OCI-LY7 (cell line): ENCODE measurements at regions not wholly inside any gene's neighbourhood (a gene's known extent, or its start where the extent isn't known, plus 50 kb on each side); places are given as distances from the start of the nearest gene placed in this dataset.
"Not testable (repeated sequence)": the region's sequence is repeated elsewhere in the genome, so short reads cannot be mapped to it uniquely, and the experiment has no call there.

Experiments
- EZH2phosphoT487 ChIP-seq: fragments of 200-600 bp; sonication (generic); IDR thresholded peaks from 2 replicates; pipeline ENCODE4 v1.6.1; 2018; ENCODE audit warnings: low read depth, borderline replicate concordance, mild to moderate bottlenecking, mixed run types, antibody characterized with exemption, low read length, moderate library complexity, mixed read lengths
- TF ChIP-seq, protein P1 (sequence below): fragments of 200-600 bp; sonication (generic); conservative IDR thresholded peaks from 2 replicates; pipeline ENCODE4 v1.5.1; 2014; ENCODE audit warnings: mild to moderate bottlenecking, antibody characterized with exemption, low read length, moderate library complexity, mixed read lengths

DNA sequence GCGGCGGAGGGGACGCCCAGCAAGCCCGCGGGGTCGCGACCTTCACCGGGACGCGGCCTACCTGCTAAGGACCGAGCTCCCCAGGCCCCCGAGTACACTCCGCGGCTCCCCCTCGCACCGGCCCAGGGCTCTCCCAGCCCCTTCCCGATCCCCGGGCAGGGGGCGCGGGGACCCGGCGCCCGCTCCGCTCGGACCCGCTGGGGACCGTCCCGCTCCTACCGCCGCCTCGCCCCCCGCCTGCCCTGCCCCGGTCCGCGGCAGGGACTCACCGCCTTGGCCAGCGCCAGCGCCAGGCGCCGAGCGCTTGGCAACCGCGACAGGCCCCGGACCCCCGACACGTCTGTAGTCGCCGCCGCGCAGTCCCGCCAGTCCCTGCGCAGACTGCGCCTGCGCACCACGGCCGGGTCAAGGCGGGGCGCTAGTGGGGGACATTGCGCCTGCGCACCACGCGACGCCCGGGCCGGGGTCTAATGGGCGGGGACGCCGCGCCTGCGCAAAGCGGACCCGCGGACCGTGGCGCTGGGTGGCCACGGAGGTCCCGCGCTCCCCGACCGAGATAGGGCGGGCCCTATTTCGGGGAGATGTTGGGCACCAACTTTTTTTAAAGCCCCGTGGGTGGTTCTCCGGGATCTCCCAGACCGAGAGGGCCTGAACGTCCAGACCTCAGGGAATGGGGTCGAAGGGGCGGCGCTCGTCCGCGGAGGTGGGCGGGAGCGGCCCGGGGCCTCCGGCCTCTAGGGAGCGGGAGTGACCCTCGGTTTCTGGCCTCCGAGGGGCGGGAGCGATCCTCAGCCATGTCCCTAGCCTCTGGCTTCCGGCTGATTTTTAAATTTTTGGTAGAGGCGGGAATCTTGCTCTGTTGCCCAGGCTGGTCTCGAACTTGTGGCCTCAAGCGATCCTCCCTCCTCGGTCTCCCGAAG lies 81.8 kb upstream of the TNK2 start:
- TF ChIP-seq, protein P1, sequence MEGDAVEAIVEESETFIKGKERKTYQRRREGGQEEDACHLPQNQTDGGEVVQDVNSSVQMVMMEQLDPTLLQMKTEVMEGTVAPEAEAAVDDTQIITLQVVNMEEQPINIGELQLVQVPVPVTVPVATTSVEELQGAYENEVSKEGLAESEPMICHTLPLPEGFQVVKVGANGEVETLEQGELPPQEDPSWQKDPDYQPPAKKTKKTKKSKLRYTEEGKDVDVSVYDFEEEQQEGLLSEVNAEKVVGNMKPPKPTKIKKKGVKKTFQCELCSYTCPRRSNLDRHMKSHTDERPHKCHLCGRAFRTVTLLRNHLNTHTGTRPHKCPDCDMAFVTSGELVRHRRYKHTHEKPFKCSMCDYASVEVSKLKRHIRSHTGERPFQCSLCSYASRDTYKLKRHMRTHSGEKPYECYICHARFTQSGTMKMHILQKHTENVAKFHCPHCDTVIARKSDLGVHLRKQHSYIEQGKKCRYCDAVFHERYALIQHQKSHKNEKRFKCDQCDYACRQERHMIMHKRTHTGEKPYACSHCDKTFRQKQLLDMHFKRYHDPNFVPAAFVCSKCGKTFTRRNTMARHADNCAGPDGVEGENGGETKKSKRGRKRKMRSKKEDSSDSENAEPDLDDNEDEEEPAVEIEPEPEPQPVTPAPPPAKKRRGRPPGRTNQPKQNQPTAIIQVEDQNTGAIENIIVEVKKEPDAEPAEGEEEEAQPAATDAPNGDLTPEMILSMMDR: not testable (repeated sequence)
- not testable (repeated sequence) for TF ChIP-seq EZH2phosphoT487
